ENCODE measurements at regions not wholly inside any gene's neighbourhood (a gene's known extent, or its start where the extent isn't known, plus 50 kb on each side); places are given as distances from the start of the nearest gene placed in this dataset.

- Histone ChIP-seq H3K79me2 (no peaks in the 10 kb centered on the region), H3K27ac (no peak overlapping the region), H3K4me3 (ENCODE audit: low read depth, low read length) (no peak overlapping the region), H3K4me1 (no peaks in the 10 kb centered on the region), H3K4me2 (ENCODE audit: low read length) (no peak overlapping the region), H3K9me3 (ENCODE audit: control insufficient read depth, low read length) (no peaks in the 10 kb centered on the region), H2AFZ (no peak overlapping the region), H3K9ac (no peak overlapping the region), H3K36me3 (ENCODE audit: control insufficient read depth, insufficient read depth, low read length) (no peaks in the 10 kb centered on the region), H3K27me3 (ENCODE audit: control insufficient read depth, insufficient read depth, low read length) (no peaks in the 10 kb centered on the region)
- TF ChIP-seq CTCF (IDR thresholded peaks at IDR 0.05): no peak
These were observed 285.3 kb upstream of the NOX3 start for GRCh38 chr6:155740781-155741399.

GRCh38 chr6:155738602-155739105 lies 283.0 kb upstream of the NOX3 start:
- no peaks in the 10 kb centered on the region for H3K9me3 ChIP-seq (ENCODE audit: control insufficient read depth, low read length)
- no peak overlapping the region for H3K4me2 ChIP-seq (ENCODE audit: low read length)
- no peaks in the 10 kb centered on the region for H3K79me2 ChIP-seq
- no peaks in the 10 kb centered on the region for H3K36me3 ChIP-seq (ENCODE audit: control insufficient read depth, insufficient read depth, low read length)
- no peak overlapping the region for H2AFZ ChIP-seq
- H3K27ac ChIP-seq: no peak overlapping the region
- H3K27me3 ChIP-seq (ENCODE audit: control insufficient read depth, insufficient read depth, low read length): no peaks in the 10 kb centered on the region
- no peaks in the 10 kb centered on the region for H3K4me1 ChIP-seq
- TF ChIP-seq CTCF (IDR thresholded peaks at IDR 0.05): no peak
- H3K9ac ChIP-seq: no peak overlapping the region
- H3K4me3 ChIP-seq (ENCODE audit: low read depth, low read length): no peak overlapping the region

- no peak overlapping the region for H2AFZ ChIP-seq
- no peak for TF ChIP-seq CTCF (IDR thresholded peaks at IDR 0.05)
- H3K4me1 ChIP-seq: no peaks in the 10 kb centered on the region
- no peak overlapping the region for H3K9ac ChIP-seq
- H3K79me2 ChIP-seq: no peaks in the 10 kb centered on the region
- no peaks in the 10 kb centered on the region for H3K36me3 ChIP-seq (ENCODE audit: control insufficient read depth, insufficient read depth, low read length)
- no peak overlapping the region for H3K4me3 ChIP-seq (ENCODE audit: low read depth, low read length)
- H3K4me2 ChIP-seq (ENCODE audit: low read length): no peak overlapping the region
- no peaks in the 10 kb centered on the region for H3K9me3 ChIP-seq (ENCODE audit: control insufficient read depth, low read length)
- no peak overlapping the region for H3K27ac ChIP-seq
- no peaks in the 10 kb centered on the region for H3K27me3 ChIP-seq (ENCODE audit: control insufficient read depth, insufficient read depth, low read length)
These were observed 261.7 kb upstream of the NOX3 start for GRCh38 chr6:155717374-155717773.

- Histone ChIP-seq H3K79me2 (no peaks in the 10 kb centered on the region), H3K4me3 (ENCODE audit: low read depth, low read length) (no peak overlapping the region), H3K27me3 (ENCODE audit: control insufficient read depth, insufficient read depth, low read length) (no peaks in the 10 kb centered on the region), H3K27ac (no peak overlapping the region), H2AFZ (no peak overlapping the region), H3K9ac (no peak overlapping the region), H3K9me3 (ENCODE audit: control insufficient read depth, low read length) (no peaks in the 10 kb centered on the region), H3K4me2 (ENCODE audit: low read length) (no peak overlapping the region), H3K4me1 (no peaks in the 10 kb centered on the region), H3K36me3 (ENCODE audit: control insufficient read depth, insufficient read depth, low read length) (no peaks in the 10 kb centered on the region)
- no peak for TF ChIP-seq CTCF (IDR thresholded peaks at IDR 0.05)
These were observed 255.1 kb upstream of the NOX3 start for GRCh38 chr6:155710704-155711103.

GRCh38 chr6:155709262-155709661 lies 253.6 kb upstream of the NOX3 start:
- H3K4me3 ChIP-seq (ENCODE audit: low read depth, low read length): no peak overlapping the region
- no peaks in the 10 kb centered on the region for H3K79me2 ChIP-seq
- no peaks in the 10 kb centered on the region for H3K27me3 ChIP-seq (ENCODE audit: control insufficient read depth, insufficient read depth, low read length)
- H3K9ac ChIP-seq: no peak overlapping the region
- no peaks in the 10 kb centered on the region for H3K36me3 ChIP-seq (ENCODE audit: control insufficient read depth, insufficient read depth, low read length)
- no peak for TF ChIP-seq CTCF (IDR thresholded peaks at IDR 0.05)
- H3K4me2 ChIP-seq (ENCODE audit: low read length): no peak overlapping the region
- no peaks in the 10 kb centered on the region for H3K4me1 ChIP-seq
- no peak overlapping the region for H2AFZ ChIP-seq
- no peak overlapping the region for H3K27ac ChIP-seq
- H3K9me3 ChIP-seq (ENCODE audit: control insufficient read depth, low read length): no peaks in the 10 kb centered on the region
